ENCODE measurements at regions not wholly inside any gene's neighbourhood (a gene's known extent, or its start where the extent isn't known, plus 50 kb on each side); places are given as distances from the start of the nearest gene placed in this dataset.

DNA sequence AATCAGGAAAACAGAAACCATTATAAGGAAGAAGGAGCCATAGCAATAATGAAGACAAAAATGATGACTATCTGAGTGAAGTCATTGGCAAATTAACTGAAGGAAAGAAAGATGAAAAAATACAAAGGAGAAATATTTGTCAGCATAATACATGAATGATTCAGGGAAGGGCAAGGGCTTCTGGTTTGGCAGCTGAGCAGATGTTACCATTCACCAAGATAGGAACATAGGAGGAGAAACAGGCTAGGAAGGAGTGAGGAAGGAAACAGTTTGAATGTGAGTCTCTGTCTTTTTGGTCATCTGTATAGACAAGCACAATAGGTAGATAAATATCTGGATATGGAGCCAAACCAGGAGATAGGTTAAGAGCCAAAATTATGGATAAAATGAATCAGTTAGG, 296.0 kb downstream of the ISL1 start:
- no peak overlapping the region for H3K4me3 ChIP-seq (ENCODE audit: low read depth, low read length)
- DNase-seq (ENCODE audit: low read depth), result no peak
- TF ChIP-seq POLR2A (IDR thresholded peaks at IDR 0.05; ENCODE audit: extremely low read depth, insufficient read length) (no peak), CTCF (IDR thresholded peaks at IDR 0.05; ENCODE audit: low read depth, low read length) (no peak), MYC (IDR thresholded peaks at IDR 0.05; ENCODE audit: low read depth, low read length) (no peak)
- TF ChIP-seq, protein P1, sequence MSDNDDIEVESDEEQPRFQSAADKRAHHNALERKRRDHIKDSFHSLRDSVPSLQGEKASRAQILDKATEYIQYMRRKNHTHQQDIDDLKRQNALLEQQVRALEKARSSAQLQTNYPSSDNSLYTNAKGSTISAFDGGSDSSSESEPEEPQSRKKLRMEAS (IDR thresholded peaks at IDR 0.05; ENCODE audit: low read depth, low read length), result no peak

- H3K4me3 ChIP-seq (ENCODE audit: low read depth, low read length), result no peak overlapping the region
- DNase-seq (ENCODE audit: low read depth), result no peak
- TF ChIP-seq, protein P1 (IDR thresholded peaks at IDR 0.05; ENCODE audit: low read depth, low read length), result no peak
- TF ChIP-seq MYC (IDR thresholded peaks at IDR 0.05; ENCODE audit: low read depth, low read length) (no peak), CTCF (IDR thresholded peaks at IDR 0.05; ENCODE audit: low read depth, low read length) (no peak), POLR2A (IDR thresholded peaks at IDR 0.05; ENCODE audit: extremely low read depth, insufficient read length) (no peak)
These were observed 301.6 kb downstream of the ISL1 start for GRCh38 chr5:51684794-51685355.

- no peak overlapping the region for H3K4me3 ChIP-seq (ENCODE audit: low read depth, low read length)
- DNase-seq (ENCODE audit: low read depth), result no peak
- TF ChIP-seq POLR2A (IDR thresholded peaks at IDR 0.05; ENCODE audit: extremely low read depth, insufficient read length), result no peak
- TF ChIP-seq, protein P1 (IDR thresholded peaks at IDR 0.05; ENCODE audit: low read depth, low read length), result no peak
- TF ChIP-seq CTCF (IDR thresholded peaks at IDR 0.05; ENCODE audit: low read depth, low read length), result no peak
- TF ChIP-seq MYC (IDR thresholded peaks at IDR 0.05; ENCODE audit: low read depth, low read length), result no peak
These were observed 302.2 kb downstream of the ISL1 start for GRCh38 chr5:51685419-51685818.

GRCh38 chr5:51686622-51687021, 303.4 kb downstream of the ISL1 start:
- H3K4me3 ChIP-seq (ENCODE audit: low read depth, low read length), result no peak overlapping the region
- no peak for DNase-seq (ENCODE audit: low read depth)
- TF ChIP-seq, protein P1 (IDR thresholded peaks at IDR 0.05; ENCODE audit: low read depth, low read length), result no peak
- TF ChIP-seq CTCF (IDR thresholded peaks at IDR 0.05; ENCODE audit: low read depth, low read length) (no peak), MYC (IDR thresholded peaks at IDR 0.05; ENCODE audit: low read depth, low read length) (no peak), POLR2A (IDR thresholded peaks at IDR 0.05; ENCODE audit: extremely low read depth, insufficient read length) (no peak)

DNA sequence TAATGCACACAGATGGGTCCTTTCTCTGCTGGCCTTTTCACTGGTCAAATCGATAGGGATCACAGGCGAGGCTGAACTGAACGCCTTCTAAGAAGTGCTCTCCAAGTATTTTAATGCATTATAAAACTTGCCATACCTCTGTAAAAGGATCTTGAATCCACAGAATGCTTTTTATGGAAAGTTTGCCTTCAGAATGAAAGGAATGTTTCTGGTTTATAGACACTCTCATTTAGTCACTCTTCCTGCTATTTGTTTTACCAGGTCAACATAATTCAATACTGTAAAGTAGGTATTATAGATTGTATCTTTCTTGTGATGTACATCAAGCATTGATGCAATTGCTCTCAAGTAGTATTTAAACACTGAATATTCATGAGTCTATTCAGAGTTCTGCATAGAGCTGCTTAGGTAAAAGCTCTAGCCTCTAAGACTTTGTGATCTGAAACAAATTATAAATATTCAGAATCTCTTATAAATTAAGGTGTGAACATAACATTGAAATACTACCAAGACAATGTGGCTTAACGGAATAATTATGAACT, 308.4 kb downstream of the ISL1 start:
- H3K4me3 ChIP-seq (ENCODE audit: low read depth, low read length), result no peak overlapping the region
- no peak for DNase-seq (ENCODE audit: low read depth)
- TF ChIP-seq CTCF (IDR thresholded peaks at IDR 0.05; ENCODE audit: low read depth, low read length) (no peak), POLR2A (IDR thresholded peaks at IDR 0.05; ENCODE audit: extremely low read depth, insufficient read length) (no peak)

DNA sequence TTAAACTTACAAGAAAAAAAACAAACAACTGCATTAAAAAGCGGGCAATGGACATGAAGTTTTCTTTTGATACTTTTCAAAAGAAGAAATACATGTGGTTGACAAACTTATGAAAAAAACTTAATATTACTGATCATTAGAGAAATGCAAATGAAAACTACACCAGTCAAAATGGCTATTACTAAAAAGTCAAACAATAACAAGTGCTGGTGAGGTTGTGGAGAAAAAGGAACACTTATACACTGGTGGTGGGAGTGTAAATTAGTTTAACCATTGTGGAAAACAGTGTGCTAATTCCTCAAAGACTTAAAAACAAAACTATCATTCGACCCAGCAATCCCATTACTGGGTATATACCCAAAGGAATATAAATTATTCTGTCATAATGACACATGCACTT, 311.6 kb downstream of the ISL1 start:
- TF ChIP-seq CTCF (IDR thresholded peaks at IDR 0.05; ENCODE audit: low read depth, low read length), result no peak
- no peak for TF ChIP-seq MYC (IDR thresholded peaks at IDR 0.05; ENCODE audit: low read depth, low read length)
- TF ChIP-seq, protein P1 (IDR thresholded peaks at IDR 0.05; ENCODE audit: low read depth, low read length), result no peak
- no peak for TF ChIP-seq POLR2A (IDR thresholded peaks at IDR 0.05; ENCODE audit: extremely low read depth, insufficient read length)

More for the DNA sequence above, 311.6 kb downstream of the ISL1 start:
- H3K4me3 ChIP-seq (ENCODE audit: low read depth, low read length), result no peak overlapping the region
- DNase-seq (ENCODE audit: low read depth), result no peak

Data from NB4 (cell line).